GM21367 (cell line): ENCODE measurements at regions not wholly inside any gene's neighbourhood (a gene's known extent, or its start where the extent isn't known, plus 50 kb on each side); places are given as distances from the start of the nearest gene placed in this dataset.

Experiments
- ATAC-seq: cut with Tn5 transposase; IDR thresholded peaks from one replicate; pipeline ENCODE4 v1.9.1; 2021; ENCODE audit not compliant: unreplicated experiment

- no peak for ATAC-seq
These were observed 495.5 kb upstream of the SGCD start for GRCh38 chr5:155831491-155831890.

- no peak for ATAC-seq
These were observed 493.7 kb upstream of the SGCD start for GRCh38 chr5:155833287-155833686.

- ATAC-seq: no peak
These were observed 492.5 kb upstream of the SGCD start for GRCh38 chr5:155834271-155834975.

GRCh38 chr5:155836089-155836803 lies 490.7 kb upstream of the SGCD start:
- ATAC-seq: no peak

- no peak for ATAC-seq
These were observed 488.6 kb upstream of the SGCD start for GRCh38 chr5:155838394-155838793.

- no peak for ATAC-seq
These were observed 487.5 kb upstream of the SGCD start for GRCh38 chr5:155839251-155840037.

GRCh38 chr5:155844542-155844941 lies 482.4 kb upstream of the SGCD start:
- ATAC-seq: no peak

GRCh38 chr5:155850370-155850769 lies 476.6 kb upstream of the SGCD start:
- ATAC-seq: no peak

- no peak for ATAC-seq
These were observed 460.0 kb upstream of the SGCD start for GRCh38 chr5:155866971-155867370.

GRCh38 chr5:155867522-155868088 lies 459.4 kb upstream of the SGCD start:
- no peak for ATAC-seq

GRCh38 chr5:155870636-155871035 lies 456.3 kb upstream of the SGCD start:
- no peak for ATAC-seq

GRCh38 chr5:155871623-155872022 lies 455.3 kb upstream of the SGCD start:
- ATAC-seq: no peak

GRCh38 chr5:155872629-155873220 lies 454.2 kb upstream of the SGCD start:
- ATAC-seq: no peak

- ATAC-seq: no peak
These were observed 447.9 kb upstream of the SGCD start for GRCh38 chr5:155878991-155879575.

- ATAC-seq: no peak
These were observed 442.9 kb upstream of the SGCD start for GRCh38 chr5:155884041-155884440.

GRCh38 chr5:155885199-155885598 lies 441.8 kb upstream of the SGCD start:
- ATAC-seq: no peak

- no peak for ATAC-seq
These were observed 440.5 kb upstream of the SGCD start for GRCh38 chr5:155886311-155887031.

GRCh38 chr5:155895484-155895883 lies 431.5 kb upstream of the SGCD start:
- no peak for ATAC-seq

- ATAC-seq: no peak
These were observed 429.2 kb upstream of the SGCD start for GRCh38 chr5:155897761-155898160.

GRCh38 chr5:155898284-155898683 lies 428.7 kb upstream of the SGCD start:
- no peak for ATAC-seq
